ENCODE measurements at regions not wholly inside any gene's neighbourhood (a gene's known extent, or its start where the extent isn't known, plus 50 kb on each side); places are given as distances from the start of the nearest gene placed in this dataset.
A peak's percentile ranks its signal among the peaks of the same experiment; 100 is the strongest.

- DNase-seq (ENCODE audit: low spot score), result peak; percentile 26
- FAIRE-seq, result peak; percentile 58
Observed at GRCh38 chr1:218809625-218810024, 364.1 kb upstream of the LYPLAL1 start.

GRCh38 chr1:218810306-218810705, 363.4 kb upstream of the LYPLAL1 start:
- DNase-seq (ENCODE audit: low spot score) (no peak), FAIRE-seq (no peak)

- FAIRE-seq (no peak), DNase-seq (ENCODE audit: low spot score) (no peak)
Observed at GRCh38 chr1:218811497-218811896, 362.2 kb upstream of the LYPLAL1 start.

- FAIRE-seq (no peak), DNase-seq (ENCODE audit: low spot score) (no peak)
Observed at GRCh38 chr1:218812360-218812759, 361.3 kb upstream of the LYPLAL1 start.

GRCh38 chr1:218813237-218813636, 360.4 kb upstream of the LYPLAL1 start:
- FAIRE-seq (peak; percentile 80), DNase-seq (ENCODE audit: low spot score) (peak; percentile 30)

GRCh38 chr1:218815076-218815475, 358.6 kb upstream of the LYPLAL1 start:
- DNase-seq (ENCODE audit: low spot score), result no peak
- no peak for FAIRE-seq

- DNase-seq (ENCODE audit: low spot score) (no peak), FAIRE-seq (no peak)
Observed at GRCh38 chr1:218817071-218817470, 356.6 kb upstream of the LYPLAL1 start.

GRCh38 chr1:218817691-218818465, 355.8 kb upstream of the LYPLAL1 start:
- FAIRE-seq (no peak), DNase-seq (ENCODE audit: low spot score) (no peak)

GRCh38 chr1:218823291-218823900, 350.3 kb upstream of the LYPLAL1 start:
- FAIRE-seq, result peak; percentile 100
- DNase-seq (ENCODE audit: low spot score), result peak; percentile 100

GRCh38 chr1:218827486-218827885, 346.2 kb upstream of the LYPLAL1 start:
- FAIRE-seq (no peak), DNase-seq (ENCODE audit: low spot score) (no peak)

GRCh38 chr1:218828125-218828650, 345.5 kb upstream of the LYPLAL1 start:
- DNase-seq (ENCODE audit: low spot score), result no peak
- FAIRE-seq, result no peak

GRCh38 chr1:218829097-218829496, 344.6 kb upstream of the LYPLAL1 start:
- FAIRE-seq, result no peak

GRCh38 chr1:218835609-218836008, 338.1 kb upstream of the LYPLAL1 start:
- FAIRE-seq (no peak), DNase-seq (ENCODE audit: low spot score) (no peak)

More at GRCh38 chr1:218829097-218829496, 344.6 kb upstream of the LYPLAL1 start:
- DNase-seq (ENCODE audit: low spot score), result peak; percentile 22

GRCh38 chr1:218836264-218836663, 337.4 kb upstream of the LYPLAL1 start:
- no peak for FAIRE-seq

GRCh38 chr1:218837051-218837450, 336.6 kb upstream of the LYPLAL1 start:
- peak; percentile 20 for DNase-seq (ENCODE audit: low spot score)
- FAIRE-seq, result no peak

More at GRCh38 chr1:218836264-218836663, 337.4 kb upstream of the LYPLAL1 start:
- no peak for DNase-seq (ENCODE audit: low spot score)

GRCh38 chr1:218845589-218845988, 328.1 kb upstream of the LYPLAL1 start:
- no peak for DNase-seq (ENCODE audit: low spot score)
- no peak for FAIRE-seq

GRCh38 chr1:218846181-218846580, 327.5 kb upstream of the LYPLAL1 start:
- FAIRE-seq, result no peak
- no peak for DNase-seq (ENCODE audit: low spot score)

- FAIRE-seq, result no peak
Observed at GRCh38 chr1:218847089-218847768, 326.4 kb upstream of the LYPLAL1 start.

GRCh38 chr1:218848009-218848408, 325.7 kb upstream of the LYPLAL1 start:
- FAIRE-seq, result no peak
- DNase-seq (ENCODE audit: low spot score), result no peak

More at GRCh38 chr1:218847089-218847768, 326.4 kb upstream of the LYPLAL1 start:
- no peak for DNase-seq (ENCODE audit: low spot score)

GRCh38 chr1:218850367-218850766, 323.3 kb upstream of the LYPLAL1 start:
- FAIRE-seq (no peak), DNase-seq (ENCODE audit: low spot score) (no peak)

GRCh38 chr1:218851586-218851985, 322.1 kb upstream of the LYPLAL1 start:
- no peak for DNase-seq (ENCODE audit: low spot score)
- no peak for FAIRE-seq

GRCh38 chr1:218852527-218852926, 321.2 kb upstream of the LYPLAL1 start:
- FAIRE-seq (no peak), DNase-seq (ENCODE audit: low spot score) (no peak)
